ENCODE measurements at regions not wholly inside any gene's neighbourhood (a gene's known extent, or its start where the extent isn't known, plus 50 kb on each side); places are given as distances from the start of the nearest gene placed in this dataset.

DNA sequence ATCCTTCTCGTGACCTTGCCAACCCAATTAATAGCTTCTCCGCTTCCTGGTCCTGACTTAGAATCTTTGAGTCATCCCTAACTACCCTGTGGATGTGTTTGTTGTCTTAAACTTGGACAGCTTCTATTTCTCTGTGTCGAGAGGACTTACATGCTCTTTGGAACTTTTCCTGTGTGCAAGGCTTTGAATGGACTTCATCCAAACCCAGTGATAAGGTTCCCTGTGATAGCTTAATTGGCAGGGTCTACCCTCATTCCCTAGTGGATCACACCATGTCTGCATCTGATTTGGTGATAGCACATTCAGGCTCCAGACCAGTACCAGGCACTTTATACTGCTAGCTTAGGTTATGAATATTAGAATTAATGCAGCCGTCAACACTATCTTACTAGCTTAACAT, 378.2 kb upstream of the KAZN start:
- no peak for FAIRE-seq

DNA sequence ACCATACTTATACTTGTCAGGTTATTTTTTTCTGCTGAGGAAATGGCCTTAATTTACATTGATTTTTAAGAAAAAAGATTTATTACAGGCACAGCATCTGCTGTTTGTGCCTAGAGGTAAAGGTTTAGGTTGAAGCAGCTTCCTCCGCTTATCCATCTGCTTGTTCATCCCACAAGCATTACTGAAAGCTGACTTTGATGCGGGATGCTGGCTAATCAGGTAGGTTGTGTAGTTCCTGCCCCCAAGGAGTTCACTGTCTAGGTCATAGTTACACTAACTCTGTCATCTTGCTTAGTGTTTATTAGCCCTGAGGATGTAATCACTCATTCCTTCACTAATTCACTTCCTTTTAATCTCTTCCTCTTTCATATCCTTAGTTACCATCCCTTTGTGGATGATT, 377.7 kb upstream of the KAZN start:
- no peak for FAIRE-seq

DNA sequence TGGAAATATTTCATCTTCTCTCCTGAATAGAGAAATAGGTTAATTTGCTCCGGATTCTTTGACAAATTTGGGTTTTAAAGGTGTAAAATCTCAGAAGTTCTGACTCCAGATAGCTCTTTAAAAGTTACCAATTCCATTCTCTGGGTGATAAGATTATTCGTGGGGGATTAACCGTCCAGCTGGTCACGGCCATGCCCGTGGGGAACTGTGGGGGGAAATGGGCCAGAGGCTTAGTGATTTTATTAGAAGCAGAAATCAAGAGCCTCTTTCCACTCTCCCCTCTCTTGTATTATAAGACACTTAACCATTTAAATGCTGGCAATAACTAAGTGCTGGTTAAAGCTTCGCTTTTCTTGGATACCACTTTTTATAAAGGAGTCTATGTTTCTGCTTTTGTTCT, 376.4 kb upstream of the KAZN start:
- FAIRE-seq = no peak

DNA sequence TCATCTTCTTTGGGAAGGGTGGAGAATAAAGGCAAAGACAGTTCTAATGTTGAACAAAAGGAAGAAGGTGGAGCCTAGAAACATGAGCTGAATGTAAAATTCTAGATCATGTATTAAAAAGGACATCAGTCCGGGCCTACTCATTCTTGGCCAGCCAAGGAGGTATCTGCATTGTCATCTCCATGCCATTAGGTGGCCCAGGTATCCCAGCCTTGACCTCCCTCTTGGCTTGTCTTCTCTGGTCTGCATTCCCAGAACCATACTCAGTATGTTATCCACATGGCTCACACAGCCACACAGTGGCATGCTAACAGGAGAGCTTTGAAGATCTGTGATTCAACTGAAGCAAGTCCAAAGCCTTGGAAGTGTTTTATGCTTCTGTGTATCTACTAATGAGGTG, 369.8 kb upstream of the KAZN start:
- FAIRE-seq = no peak

DNA sequence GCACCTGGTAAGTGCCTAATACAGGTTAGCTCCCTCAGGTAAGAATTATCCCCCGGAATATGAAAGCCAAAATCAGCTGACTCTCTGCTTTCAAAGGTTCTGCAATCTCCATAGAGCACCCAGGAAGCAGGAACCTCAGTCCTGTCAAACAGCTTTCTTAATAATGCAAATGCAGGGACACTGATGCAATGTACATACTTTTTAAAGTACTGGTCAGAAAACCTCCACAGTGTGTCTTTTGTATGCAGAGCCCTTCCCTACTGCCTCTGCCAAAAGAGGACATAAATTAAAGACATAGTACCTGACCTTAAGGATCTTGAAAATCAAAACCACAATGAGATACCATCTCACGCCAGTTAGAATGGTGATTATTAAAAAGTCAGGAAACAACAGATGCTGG, 365.0 kb upstream of the KAZN start:
- FAIRE-seq = no peak

DNA sequence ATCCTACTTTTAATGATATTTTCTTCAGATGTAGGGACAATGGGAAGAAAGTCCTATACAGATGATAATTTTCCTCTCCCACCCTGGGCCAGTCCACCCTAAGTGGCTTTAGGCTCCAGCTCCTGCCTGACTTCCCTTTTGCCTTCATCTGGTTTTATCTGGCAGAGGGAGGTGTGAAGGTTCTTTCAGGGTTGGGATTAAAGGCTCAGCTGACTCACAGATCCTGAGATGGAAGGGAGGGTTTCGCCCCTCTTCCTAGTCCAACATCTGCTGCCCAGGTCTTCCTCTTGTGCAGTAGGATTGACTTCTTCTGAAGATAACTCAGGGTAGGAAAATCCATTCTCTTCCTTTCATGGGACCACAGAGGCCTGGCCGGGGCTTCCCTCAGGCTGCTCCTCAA, 362.4 kb upstream of the KAZN start:
- FAIRE-seq = no peak

DNA sequence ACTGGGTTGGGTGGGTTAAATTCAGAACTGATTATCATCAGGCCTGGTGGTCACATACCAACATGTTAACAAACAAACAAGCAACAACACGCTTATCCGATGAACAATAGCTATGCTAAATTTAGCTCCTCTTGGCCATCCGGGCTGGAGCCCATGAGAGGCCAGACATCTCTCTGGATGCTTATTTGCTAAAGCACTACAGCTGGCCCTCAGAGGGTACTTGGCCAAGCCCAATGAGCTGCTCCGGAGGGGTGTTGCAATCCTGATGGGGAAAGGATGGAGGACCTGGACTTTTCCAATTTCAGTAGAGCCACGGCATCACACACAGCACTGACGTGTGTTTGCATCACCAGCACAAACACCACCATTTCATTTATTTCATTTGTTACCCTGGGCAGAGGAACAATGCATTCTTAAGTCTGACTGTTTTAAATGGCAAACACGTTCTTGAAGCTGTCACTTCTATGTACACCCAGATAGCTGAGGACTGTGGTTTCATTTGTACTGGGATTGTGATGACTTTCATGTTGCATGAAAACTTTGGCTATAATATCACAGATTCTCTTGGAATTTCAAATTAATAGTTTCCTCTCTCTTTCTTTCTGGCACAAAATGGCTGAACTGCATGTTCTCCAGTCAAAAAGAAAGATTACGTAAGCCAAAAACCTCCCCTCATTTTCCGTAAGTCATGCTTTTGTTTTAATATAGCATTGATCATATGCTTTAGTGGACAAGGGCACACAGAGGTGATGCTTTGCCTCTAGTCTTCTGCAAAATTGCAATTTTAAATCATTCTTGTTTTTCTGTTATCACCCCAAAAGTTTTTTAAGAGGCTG, 359.8 kb upstream of the KAZN start:
- FAIRE-seq = no peak

DNA sequence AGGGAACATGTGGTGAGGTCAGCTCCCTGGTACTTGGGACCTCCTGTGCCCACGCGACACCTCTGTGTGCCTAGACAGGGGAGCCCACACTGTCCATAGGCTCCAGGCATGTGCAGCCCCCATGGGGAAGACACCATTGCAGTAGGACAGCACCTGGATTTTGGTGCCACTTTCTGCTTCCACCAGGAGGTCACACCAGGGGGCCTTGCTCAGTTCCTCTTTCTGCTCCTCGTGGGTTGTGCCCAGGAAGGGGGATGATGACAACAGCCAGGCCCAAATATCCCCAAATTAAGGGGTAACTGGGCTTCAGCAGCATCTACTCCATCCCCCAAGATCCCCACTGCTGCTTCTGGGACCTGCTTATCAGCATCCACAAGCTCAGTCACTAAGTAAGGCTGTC, 358.2 kb upstream of the KAZN start:
- no peak for FAIRE-seq

DNA sequence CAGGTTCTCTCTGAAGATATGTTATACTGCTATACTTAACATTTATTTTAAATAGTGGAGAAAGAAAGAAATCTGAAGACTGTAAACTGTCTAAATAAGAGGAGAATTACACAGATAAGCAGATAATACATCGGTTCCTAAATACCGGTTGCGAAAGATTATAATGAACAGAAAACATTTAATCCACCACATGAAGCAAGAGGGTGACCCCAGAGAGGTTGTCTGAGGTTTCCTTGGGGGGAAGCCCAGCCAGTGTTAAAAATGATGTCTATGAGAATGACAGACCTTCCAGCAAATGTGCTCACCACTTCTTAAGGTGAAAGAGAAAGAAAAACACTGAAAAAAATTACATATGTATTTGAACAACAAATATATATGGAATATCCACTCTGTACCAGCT, 356.4 kb upstream of the KAZN start:
- no peak for FAIRE-seq

DNA sequence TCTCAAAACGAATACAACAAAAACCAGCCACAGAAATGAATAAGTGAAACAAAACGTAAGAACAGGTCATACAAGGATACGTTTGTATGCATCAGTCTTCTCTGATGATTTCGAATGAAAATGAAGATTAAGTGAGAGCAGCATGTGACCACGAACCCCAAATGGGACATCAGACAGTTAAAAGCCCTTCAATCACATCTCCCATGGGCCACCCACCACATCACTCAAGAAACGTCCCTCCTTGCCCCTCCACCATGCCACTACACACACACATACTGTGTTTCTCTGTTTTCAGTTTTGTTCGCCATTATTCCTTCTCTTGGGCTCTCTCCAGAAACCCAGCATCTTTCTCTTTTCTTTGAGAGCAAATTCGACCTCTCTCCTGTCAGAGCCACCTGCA, 355.6 kb upstream of the KAZN start:
- FAIRE-seq = no peak

DNA sequence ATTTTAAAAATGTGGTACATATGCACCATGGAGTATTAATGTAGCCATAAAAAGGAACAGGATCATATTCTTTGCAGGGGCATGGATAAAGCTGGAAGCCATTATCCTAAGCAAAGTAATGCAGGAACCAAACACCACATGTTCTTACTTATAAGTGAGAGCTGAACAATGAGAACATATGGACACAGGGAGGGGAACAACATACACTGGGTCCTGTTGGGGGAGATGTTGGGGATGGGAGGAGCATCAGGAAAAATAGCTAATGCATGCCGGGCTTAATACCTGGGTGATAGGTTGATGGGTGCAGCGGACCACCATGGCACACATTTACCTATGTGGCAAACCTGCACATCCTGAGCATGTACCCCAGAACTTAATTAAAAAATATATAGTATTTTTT, 352.5 kb upstream of the KAZN start:
- FAIRE-seq = no peak

DNA sequence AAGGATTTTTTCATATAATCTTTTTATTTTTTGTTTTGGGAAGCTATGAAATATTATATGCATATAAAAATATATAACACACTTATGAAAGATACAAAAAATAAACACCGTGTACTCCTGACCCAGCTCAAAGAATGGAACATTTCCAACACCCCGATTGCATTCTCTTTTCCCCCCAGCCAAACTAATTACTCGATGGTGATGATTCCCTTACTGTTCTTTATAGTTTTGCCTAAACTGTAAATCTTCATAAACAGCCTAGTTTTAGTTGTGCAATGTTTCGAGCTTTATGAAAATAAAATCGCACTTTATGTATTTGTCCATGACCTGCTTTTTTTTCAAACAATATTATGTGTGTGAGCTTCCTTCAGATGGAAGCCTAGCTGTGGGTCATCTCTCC, 352.0 kb upstream of the KAZN start:
- no peak for FAIRE-seq

DNA sequence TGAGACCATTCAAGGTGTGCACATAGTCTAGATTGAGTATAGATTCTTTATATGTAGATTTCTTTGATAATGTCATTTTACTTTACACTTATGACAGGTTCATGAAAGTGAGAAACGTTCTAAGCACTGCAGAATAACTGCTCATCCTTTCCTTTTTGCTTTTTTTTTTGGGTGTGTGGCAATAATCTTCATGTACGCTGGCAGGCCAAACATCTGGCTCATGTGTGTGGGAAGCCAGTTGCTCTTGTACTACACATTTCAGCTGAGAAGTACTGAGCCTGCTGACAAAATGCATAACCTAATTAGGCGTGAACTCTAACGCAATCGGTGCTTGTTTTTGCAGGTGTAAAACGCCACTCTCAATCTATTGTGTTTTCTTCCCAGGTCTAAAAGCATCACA, 350.8 kb upstream of the KAZN start:
- no peak for FAIRE-seq

DNA sequence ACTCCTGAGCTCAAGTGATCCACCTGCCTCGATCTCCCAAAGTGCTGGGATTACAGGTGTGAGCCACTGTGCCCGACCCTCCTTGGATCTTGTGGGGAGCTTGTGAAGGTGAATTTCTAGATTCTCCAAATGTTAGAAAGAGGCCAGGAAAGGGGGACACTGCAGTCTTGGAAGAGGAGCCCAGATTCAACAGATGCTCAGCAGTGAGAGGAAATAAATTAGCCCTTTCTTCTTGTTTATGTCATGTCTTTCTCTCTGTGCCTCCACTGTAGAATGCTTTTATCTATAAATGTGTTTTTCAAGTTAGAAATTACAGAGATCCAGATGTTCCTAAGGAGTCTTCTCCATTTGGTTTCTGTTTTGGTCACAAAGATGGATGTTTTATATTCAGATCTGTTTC, 346.6 kb upstream of the KAZN start:
- no peak for FAIRE-seq

DNA sequence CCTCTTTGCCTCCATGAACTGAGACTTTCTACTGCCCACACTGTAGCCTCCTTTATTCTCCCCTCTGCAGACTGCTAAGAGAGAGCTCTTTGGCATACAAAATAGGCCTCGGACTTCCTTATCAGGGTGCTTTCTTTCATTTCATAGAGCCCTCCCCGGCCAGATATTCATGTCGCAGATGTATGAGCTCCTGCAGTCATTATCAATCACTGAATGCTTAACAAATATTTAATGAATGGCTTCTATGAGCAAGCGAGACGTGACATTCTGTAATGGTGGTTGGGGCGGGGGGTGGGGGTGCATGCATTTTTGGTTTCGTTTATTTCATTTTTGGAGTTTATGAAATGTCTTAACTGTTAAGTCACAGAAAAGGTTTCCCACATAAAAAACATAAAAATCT, 344.8 kb upstream of the KAZN start:
- FAIRE-seq = no peak

DNA sequence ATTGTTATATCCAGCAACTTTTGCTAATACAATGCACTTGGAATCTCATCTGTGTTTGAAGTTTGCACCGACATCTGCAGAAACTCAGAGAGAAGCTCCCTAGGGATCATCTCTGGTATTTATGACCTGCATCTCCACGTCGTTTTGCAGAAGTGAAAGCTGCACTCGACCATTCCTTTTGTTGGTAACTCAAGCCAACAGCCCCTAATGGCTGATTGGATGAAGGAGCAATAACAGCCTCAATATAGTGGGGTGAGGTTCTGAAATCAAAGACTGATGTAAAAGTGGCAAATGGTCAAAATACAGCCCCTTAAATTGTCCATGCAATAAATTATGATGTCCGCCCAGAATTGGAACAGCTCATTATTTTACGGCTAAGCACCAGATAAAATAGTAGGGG, 344.2 kb upstream of the KAZN start:
- no peak for FAIRE-seq

DNA sequence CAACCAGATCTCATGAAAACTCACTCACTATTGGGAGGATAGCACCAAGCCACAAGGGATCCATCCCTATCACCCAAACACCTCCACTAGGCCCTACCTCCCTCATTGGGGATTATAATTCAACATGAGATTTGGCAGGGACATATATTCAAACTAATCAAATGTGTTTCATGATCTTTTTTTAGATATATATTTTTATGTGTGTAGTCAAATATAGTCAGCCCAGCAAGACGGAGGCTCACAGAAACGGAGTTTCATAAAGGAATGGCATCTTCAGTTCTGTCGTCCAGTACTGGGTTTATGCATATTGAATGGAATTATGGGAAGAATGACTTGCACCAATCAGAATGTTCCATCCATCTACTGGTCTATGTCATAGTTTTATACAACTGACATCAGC, 343.3 kb upstream of the KAZN start:
- FAIRE-seq = no peak

DNA sequence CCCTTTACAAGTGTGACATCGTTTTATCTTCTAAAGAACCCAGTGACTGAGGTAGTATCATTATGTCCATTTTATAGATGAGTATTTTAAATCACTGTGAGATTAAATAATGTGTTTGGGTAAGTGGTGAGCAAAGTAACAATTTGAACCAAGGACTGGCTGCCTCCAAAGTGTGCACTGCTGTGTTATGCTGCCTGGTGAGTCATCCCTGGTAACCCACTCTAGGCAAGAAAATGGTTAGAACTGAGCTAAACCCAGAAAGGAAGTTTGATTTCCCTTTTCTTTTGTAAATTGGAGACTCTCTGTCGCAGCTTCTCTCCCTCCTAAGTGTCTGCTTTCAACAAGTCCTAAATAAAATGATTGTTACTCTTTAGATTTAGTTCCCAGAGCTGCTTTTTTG, 342.8 kb upstream of the KAZN start:
- FAIRE-seq = no peak

DNA sequence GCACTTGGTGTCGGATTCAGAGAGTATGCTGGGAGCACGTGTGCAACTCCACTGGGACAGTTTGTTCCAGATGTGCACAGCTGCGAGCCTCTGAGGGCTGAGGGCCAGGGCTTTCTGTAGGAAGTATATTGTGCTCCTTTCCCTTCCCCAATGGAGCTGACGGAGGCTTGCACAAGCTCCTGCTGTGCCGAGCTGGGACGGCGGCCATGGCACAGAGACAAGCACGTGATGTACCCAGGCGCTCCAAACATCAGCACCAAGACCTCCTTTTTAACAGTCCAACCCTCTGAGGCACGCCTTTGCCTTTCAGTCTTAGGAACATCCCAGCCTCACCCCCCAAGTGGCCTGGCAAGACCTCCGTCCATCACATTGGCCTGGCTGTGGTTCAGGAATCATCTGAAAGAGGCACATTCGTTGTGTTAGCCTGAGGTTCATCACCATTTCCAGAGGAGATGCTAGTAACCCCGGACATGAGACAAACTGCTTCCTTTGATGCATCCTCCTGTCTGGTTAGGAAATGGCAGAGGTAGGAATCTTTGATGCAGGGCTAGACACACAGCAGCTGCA, 339.2 kb upstream of the KAZN start:
- no peak for FAIRE-seq

DNA sequence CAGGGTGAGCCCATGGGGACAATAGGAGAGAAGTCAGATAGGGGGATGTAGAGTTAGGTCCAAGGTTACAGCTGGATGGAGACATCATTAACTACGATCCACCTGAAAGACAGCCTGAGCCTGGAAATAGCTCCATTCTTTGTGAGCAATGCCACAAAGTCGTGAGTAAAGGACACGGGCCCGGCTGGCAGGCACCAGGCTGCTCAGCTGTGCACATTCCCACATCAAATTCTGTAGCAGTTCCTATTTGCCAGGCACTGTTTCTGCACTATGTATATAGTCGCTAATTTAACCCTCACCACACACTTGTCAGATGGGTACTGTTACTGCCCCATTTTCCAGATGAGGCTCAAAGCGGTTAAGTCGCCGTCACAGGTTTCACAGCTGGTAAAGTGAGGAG, 338.0 kb upstream of the KAZN start:
- FAIRE-seq = no peak

DNA sequence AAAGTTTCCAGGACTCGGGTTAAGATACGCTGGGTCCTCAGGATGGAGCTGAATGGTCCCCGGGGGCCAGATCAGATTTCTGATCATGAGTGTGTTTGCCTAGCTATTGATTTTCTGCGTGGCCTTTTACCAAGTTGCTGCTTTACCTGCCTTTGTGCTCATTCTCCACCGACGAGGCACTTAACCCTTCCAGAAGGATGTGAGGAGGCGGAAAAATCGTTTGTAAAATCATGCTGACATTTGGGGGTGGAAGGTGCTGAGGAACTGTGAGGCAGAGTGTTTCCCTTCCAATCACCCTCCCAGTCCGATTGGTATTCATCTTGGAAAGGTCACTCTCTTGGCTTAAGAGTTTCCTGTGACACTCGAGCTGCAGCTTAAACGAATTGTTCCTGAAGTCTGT, 337.1 kb upstream of the KAZN start:
- FAIRE-seq = no peak

DNA sequence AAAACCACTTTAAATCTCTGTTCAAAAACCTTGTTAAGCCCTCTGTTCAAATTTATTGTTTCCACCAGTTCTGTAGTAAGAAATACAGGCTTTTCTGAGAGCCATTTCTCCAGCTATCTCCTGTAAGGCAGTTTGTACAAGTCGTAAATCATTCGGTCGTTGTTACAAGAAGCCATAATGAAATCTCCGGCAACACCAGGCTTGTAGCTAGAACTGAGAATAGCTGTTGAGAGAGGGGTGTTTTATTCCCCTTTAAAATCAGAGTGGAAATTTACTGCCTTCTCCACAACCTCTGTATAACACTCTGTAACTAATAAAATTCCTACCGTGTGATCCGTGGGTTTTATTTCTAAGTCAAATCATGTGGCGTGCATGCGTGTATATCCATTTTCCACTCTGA, 335.8 kb upstream of the KAZN start:
- no peak for FAIRE-seq

DNA sequence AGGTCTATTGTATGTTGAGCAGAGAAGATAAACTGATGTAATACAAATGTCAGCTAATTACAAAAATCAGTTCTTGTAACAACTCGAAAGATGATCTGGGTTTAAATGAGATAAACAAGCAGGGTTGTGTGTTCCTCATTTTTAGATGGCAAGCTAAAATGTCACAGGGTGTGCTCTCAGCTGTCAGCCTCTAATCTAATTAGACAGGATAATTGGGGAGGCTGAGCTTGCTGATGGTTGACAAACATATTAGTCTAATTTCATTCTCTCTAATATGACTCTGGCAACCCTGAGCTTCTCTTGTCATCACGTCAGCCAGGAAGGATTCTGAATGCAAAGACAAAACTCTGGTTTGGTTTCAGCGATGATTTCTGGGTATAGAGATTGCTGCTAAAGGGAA, 335.3 kb upstream of the KAZN start:
- FAIRE-seq = no peak

DNA sequence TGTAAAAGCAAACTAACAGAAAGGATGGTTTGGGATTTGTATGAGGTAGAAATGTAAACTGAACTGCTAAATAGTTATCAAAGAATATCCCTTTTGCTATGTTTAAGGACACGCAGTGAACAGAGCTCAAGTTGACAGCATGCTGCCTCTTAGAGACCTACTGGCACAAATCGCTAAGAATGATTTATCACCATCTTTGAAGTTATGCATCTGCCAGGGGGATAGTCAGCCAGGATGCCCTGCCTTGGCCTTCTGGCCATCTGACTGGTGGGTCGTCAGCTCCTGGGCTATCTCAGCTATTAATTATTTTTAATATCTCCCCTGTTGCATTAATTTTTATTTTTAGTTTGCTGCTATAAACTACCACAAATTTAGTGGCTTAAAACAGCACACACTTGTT, 334.8 kb upstream of the KAZN start:
- no peak for FAIRE-seq

DNA sequence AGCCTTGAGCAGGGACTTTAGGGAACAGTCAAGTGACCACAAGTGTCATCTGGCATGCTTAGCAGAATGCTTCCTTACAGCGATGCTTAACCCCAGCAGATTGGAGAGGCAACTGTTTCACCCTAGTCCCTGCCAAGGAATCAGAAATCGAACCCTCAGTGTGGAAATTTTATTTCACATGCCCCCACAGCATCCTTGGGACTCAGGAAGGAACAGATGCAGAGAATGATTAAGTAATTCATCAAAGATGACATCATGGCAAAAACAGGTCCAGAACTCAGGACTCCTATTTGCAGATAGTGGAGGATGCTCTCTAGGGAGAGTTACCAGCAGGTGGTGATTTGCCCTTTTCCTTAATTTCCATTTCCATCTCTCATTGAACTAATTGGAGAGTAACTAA, 333.0 kb upstream of the KAZN start:
- no peak for FAIRE-seq
